ENCODE measurements at regions not wholly inside any gene's neighbourhood (a gene's known extent, or its start where the extent isn't known, plus 50 kb on each side); places are given as distances from the start of the nearest gene placed in this dataset.

GRCh38 chr2:18176679-18177215 is 298.3 kb downstream of the KCNS3 start:
- no peak for DNase-seq

GRCh38 chr2:18172607-18173006 is 294.1 kb downstream of the KCNS3 start:
- DNase-seq: no peak

- DNase-seq: no peak
Measured at GRCh38 chr2:18171191-18172139, 293.0 kb downstream of the KCNS3 start.

GRCh38 chr2:18170642-18171041 is 292.2 kb downstream of the KCNS3 start:
- no peak for DNase-seq

GRCh38 chr2:18169893-18170175 is 291.4 kb downstream of the KCNS3 start:
- DNase-seq: no peak

GRCh38 chr2:18169121-18169892 is 290.8 kb downstream of the KCNS3 start:
- DNase-seq: no peak

GRCh38 chr2:18167871-18168270 is 289.4 kb downstream of the KCNS3 start:
- no peak for DNase-seq

- DNase-seq: no peak
Measured at GRCh38 chr2:18161681-18162080, 283.2 kb downstream of the KCNS3 start.

- DNase-seq: no peak
Measured at GRCh38 chr2:18159896-18160295, 281.4 kb downstream of the KCNS3 start.

- DNase-seq: no peak
Measured at GRCh38 chr2:18156421-18156820, 278.0 kb downstream of the KCNS3 start.

GRCh38 chr2:18156002-18156401 is 277.5 kb downstream of the KCNS3 start:
- DNase-seq: no peak

GRCh38 chr2:18154812-18155211 is 276.3 kb downstream of the KCNS3 start:
- no peak for DNase-seq

- no peak for DNase-seq
Measured at GRCh38 chr2:18154259-18154658, 275.8 kb downstream of the KCNS3 start.

GRCh38 chr2:18153741-18154140 is 275.3 kb downstream of the KCNS3 start:
- no peak for DNase-seq

GRCh38 chr2:18151237-18151636 is 272.8 kb downstream of the KCNS3 start:
- DNase-seq: no peak

GRCh38 chr2:18149660-18150246 is 271.3 kb downstream of the KCNS3 start:
- peak; percentile 35 to 49 for DNase-seq

- DNase-seq: no peak
Measured at GRCh38 chr2:18136881-18137475, 258.5 kb downstream of the KCNS3 start.

- no peak for DNase-seq
Measured at GRCh38 chr2:18133310-18133709, 254.8 kb downstream of the KCNS3 start.

- no peak for DNase-seq
Measured at GRCh38 chr2:18132697-18133096, 254.2 kb downstream of the KCNS3 start.

GRCh38 chr2:18131761-18132160 is 253.3 kb downstream of the KCNS3 start:
- DNase-seq: no peak

GRCh38 chr2:18129348-18129747 is 250.9 kb downstream of the KCNS3 start:
- no peak for DNase-seq

- DNase-seq: no peak
Measured at GRCh38 chr2:18125303-18125702, 246.8 kb downstream of the KCNS3 start.
